ENCODE measurements at regions not wholly inside any gene's neighbourhood (a gene's known extent, or its start where the extent isn't known, plus 50 kb on each side); places are given as distances from the start of the nearest gene placed in this dataset.

- WGBS = 71% methylated on average over 5 of the region's 5 CpGs
- no peak overlapping the region for H3K18ac ChIP-seq (ENCODE audit: low read depth in 1 of 2, low read length in 2 of 2)
Observed at GRCh38 chr17:12257176-12257575, 236.5 kb downstream of the MAP2K4 start.

GRCh38 chr17:12261354-12261753 is 240.7 kb downstream of the MAP2K4 start:
- H2BK15ac ChIP-seq (ENCODE audit: low read depth, poor library complexity, severe bottlenecking) = no peak overlapping the region
- H3K14ac ChIP-seq (ENCODE audit: low read length in 2 of 2) = no peak overlapping the region
- no peak overlapping the region for H3K4ac ChIP-seq (ENCODE audit: low read depth in 1 of 2, low read length in 2 of 2)
- H4K91ac ChIP-seq (ENCODE audit: low read length) = no peak overlapping the region
- H3K4me1 ChIP-seq (ENCODE audit: control insufficient read depth, insufficient read depth, low read depth, low read length) = no peaks in the 10 kb centered on the region
- no peak overlapping the region for H2AFZ ChIP-seq (ENCODE audit: low read depth, low read length)
- no peak overlapping the region for H3K27ac ChIP-seq (ENCODE audit: low read length, poor library complexity, severe bottlenecking)
- H3K36me3 ChIP-seq (ENCODE audit: control insufficient read depth in 1 of 2, insufficient read depth in 2 of 2, low read depth in 1 of 2, low read length in 2 of 2) = no peaks in the 10 kb centered on the region
- no peak overlapping the region for H2AK5ac ChIP-seq (ENCODE audit: low read length, severe bottlenecking)
- H3K18ac ChIP-seq (ENCODE audit: low read depth in 1 of 2, low read length in 2 of 2) = no peak overlapping the region
- H2BK12ac ChIP-seq (ENCODE audit: low read length in 2 of 2) = no peak overlapping the region
- H2BK5ac ChIP-seq (ENCODE audit: low read depth, low read length, poor library complexity, severe bottlenecking) = no peak overlapping the region
- no peak overlapping the region for H2BK120ac ChIP-seq (ENCODE audit: low read depth, low read length)
- no peak overlapping the region for H3K23ac ChIP-seq (ENCODE audit: low read length in 2 of 2)
- WGBS = 94% methylated on average over 10 of the region's 10 CpGs
- no peak for DNase-seq
- H3K27me3 ChIP-seq (ENCODE audit: control insufficient read depth in 1 of 2, insufficient read depth in 1 of 2, low read length in 2 of 2) = peaks cover 0 to 22% of the 10 kb centered on the region in 2 experiments
- no peak overlapping the region for H3K4me3 ChIP-seq (ENCODE audit: insufficient read depth in 1 of 2, low read depth in 1 of 2, low read length in 2 of 2)
- no peak overlapping the region for H4K8ac ChIP-seq (ENCODE audit: low read length)
- no peak overlapping the region for H3K9ac ChIP-seq (ENCODE audit: low read length)
- no peak overlapping the region for H3K4me2 ChIP-seq (ENCODE audit: low read length, poor library complexity, severe bottlenecking)
- H3K79me1 ChIP-seq (replicated peaks; ENCODE audit: low read length, poor library complexity, severe bottlenecking) = no peaks in the 10 kb centered on the region
- H3K9me3 ChIP-seq (ENCODE audit: control insufficient read depth, low read length) = no peaks in the 10 kb centered on the region

More at GRCh38 chr17:12257176-12257575, 236.5 kb downstream of the MAP2K4 start:
- Histone ChIP-seq H3K23ac (ENCODE audit: low read length in 2 of 2) (no peak overlapping the region), H3K9me3 (ENCODE audit: control insufficient read depth, low read length) (no peaks in the 10 kb centered on the region), H3K79me1 (replicated peaks; ENCODE audit: low read length, poor library complexity, severe bottlenecking) (no peaks in the 10 kb centered on the region), H3K4ac (ENCODE audit: low read depth in 1 of 2, low read length in 2 of 2) (no peak overlapping the region), H4K91ac (ENCODE audit: low read length) (no peak overlapping the region), H2BK5ac (ENCODE audit: low read depth, low read length, poor library complexity, severe bottlenecking) (no peak overlapping the region), H3K9ac (ENCODE audit: low read length) (no peak overlapping the region), H4K8ac (ENCODE audit: low read length) (no peak overlapping the region), H3K27ac (ENCODE audit: low read length, poor library complexity, severe bottlenecking) (no peak overlapping the region), H2AK5ac (ENCODE audit: low read length, severe bottlenecking) (no peak overlapping the region), H2BK12ac (ENCODE audit: low read length in 2 of 2) (no peak overlapping the region), H3K4me3 (ENCODE audit: insufficient read depth in 1 of 2, low read depth in 1 of 2, low read length in 2 of 2) (no peak overlapping the region), H2AFZ (ENCODE audit: low read depth, low read length) (no peak overlapping the region), H2BK120ac (ENCODE audit: low read depth, low read length) (no peak overlapping the region), H3K4me2 (ENCODE audit: low read length, poor library complexity, severe bottlenecking) (no peak overlapping the region), H3K4me1 (ENCODE audit: control insufficient read depth, insufficient read depth, low read depth, low read length) (no peaks in the 10 kb centered on the region), H2BK15ac (ENCODE audit: low read depth, poor library complexity, severe bottlenecking) (no peak overlapping the region), H3K14ac (ENCODE audit: low read length in 2 of 2) (no peak overlapping the region), H3K36me3 (ENCODE audit: control insufficient read depth in 1 of 2, insufficient read depth in 2 of 2, low read depth in 1 of 2, low read length in 2 of 2) (no peaks in the 10 kb centered on the region), H3K27me3 (ENCODE audit: control insufficient read depth in 1 of 2, insufficient read depth in 1 of 2, low read length in 2 of 2) (peaks cover 0 to 42% of the 10 kb centered on the region in 2 experiments)
- no peak for DNase-seq

- H3K4me3 ChIP-seq (ENCODE audit: insufficient read depth in 1 of 2, low read depth in 1 of 2, low read length in 2 of 2) = no peak overlapping the region
- DNase-seq = no peak
- 77% methylated on average over 5 of the region's 6 CpGs for WGBS
- H2BK5ac ChIP-seq (ENCODE audit: low read depth, low read length, poor library complexity, severe bottlenecking) = no peak overlapping the region
- no peak overlapping the region for H2BK12ac ChIP-seq (ENCODE audit: low read length in 2 of 2)
- no peak overlapping the region for H2AFZ ChIP-seq (ENCODE audit: low read depth, low read length)
- H3K9ac ChIP-seq (ENCODE audit: low read length) = no peak overlapping the region
- no peaks in the 10 kb centered on the region for H3K4me1 ChIP-seq (ENCODE audit: control insufficient read depth, insufficient read depth, low read depth, low read length)
- H4K91ac ChIP-seq (ENCODE audit: low read length) = no peak overlapping the region
- H3K27ac ChIP-seq (ENCODE audit: low read length, poor library complexity, severe bottlenecking) = no peak overlapping the region
- H3K18ac ChIP-seq (ENCODE audit: low read depth in 1 of 2, low read length in 2 of 2) = no peak overlapping the region
- H3K9me3 ChIP-seq (ENCODE audit: control insufficient read depth, low read length) = peaks cover 10% of the 10 kb centered on the region
- H3K23ac ChIP-seq (ENCODE audit: low read length in 2 of 2) = no peak overlapping the region
- no peak overlapping the region for H3K4me2 ChIP-seq (ENCODE audit: low read length, poor library complexity, severe bottlenecking)
- no peak overlapping the region for H3K4ac ChIP-seq (ENCODE audit: low read depth in 1 of 2, low read length in 2 of 2)
- H4K8ac ChIP-seq (ENCODE audit: low read length) = no peak overlapping the region
- H3K14ac ChIP-seq (ENCODE audit: low read length in 2 of 2) = no peak overlapping the region
- H2AK5ac ChIP-seq (ENCODE audit: low read length, severe bottlenecking) = no peak overlapping the region
- H2BK120ac ChIP-seq (ENCODE audit: low read depth, low read length) = no peak overlapping the region
- no peak overlapping the region for H2BK15ac ChIP-seq (ENCODE audit: low read depth, poor library complexity, severe bottlenecking)
- no peaks in the 10 kb centered on the region for H3K79me1 ChIP-seq (replicated peaks; ENCODE audit: low read length, poor library complexity, severe bottlenecking)
- no peaks in the 10 kb centered on the region for H3K27me3 ChIP-seq (ENCODE audit: control insufficient read depth in 1 of 2, insufficient read depth in 1 of 2, low read length in 2 of 2)
- H3K36me3 ChIP-seq (ENCODE audit: control insufficient read depth in 1 of 2, insufficient read depth in 2 of 2, low read depth in 1 of 2, low read length in 2 of 2) = no peaks in the 10 kb centered on the region
Observed at GRCh38 chr17:12269751-12270150, 249.1 kb downstream of the MAP2K4 start.

GRCh38 chr17:12277827-12278226 is 257.1 kb downstream of the MAP2K4 start:
- WGBS = 96% methylated on average over 2 of the region's 3 CpGs
- Histone ChIP-seq H3K36me3 (ENCODE audit: control insufficient read depth in 1 of 2, insufficient read depth in 2 of 2, low read depth in 1 of 2, low read length in 2 of 2) (no peaks in the 10 kb centered on the region), H3K4me1 (ENCODE audit: control insufficient read depth, insufficient read depth, low read depth, low read length) (no peaks in the 10 kb centered on the region), H3K4ac (ENCODE audit: low read depth in 1 of 2, low read length in 2 of 2) (no peak overlapping the region), H2BK15ac (ENCODE audit: low read depth, poor library complexity, severe bottlenecking) (no peak overlapping the region), H2BK12ac (ENCODE audit: low read length in 2 of 2) (no peak overlapping the region), H3K9ac (ENCODE audit: low read length) (no peak overlapping the region), H3K79me1 (replicated peaks; ENCODE audit: low read length, poor library complexity, severe bottlenecking) (no peaks in the 10 kb centered on the region), H3K9me3 (ENCODE audit: control insufficient read depth, low read length) (peaks cover 9% of the 10 kb centered on the region), H3K27me3 (ENCODE audit: control insufficient read depth in 1 of 2, insufficient read depth in 1 of 2, low read length in 2 of 2) (no peaks in the 10 kb centered on the region), H3K23ac (ENCODE audit: low read length in 2 of 2) (no peak overlapping the region), H4K8ac (ENCODE audit: low read length) (no peak overlapping the region), H3K18ac (ENCODE audit: low read depth in 1 of 2, low read length in 2 of 2) (no peak overlapping the region), H3K14ac (ENCODE audit: low read length in 2 of 2) (no peak overlapping the region), H4K91ac (ENCODE audit: low read length) (no peak overlapping the region), H3K4me3 (ENCODE audit: insufficient read depth in 1 of 2, low read depth in 1 of 2, low read length in 2 of 2) (no peak overlapping the region), H2BK120ac (ENCODE audit: low read depth, low read length) (no peak overlapping the region), H3K4me2 (ENCODE audit: low read length, poor library complexity, severe bottlenecking) (no peak overlapping the region), H2AFZ (ENCODE audit: low read depth, low read length) (no peak overlapping the region), H3K27ac (ENCODE audit: low read length, poor library complexity, severe bottlenecking) (no peak overlapping the region), H2BK5ac (ENCODE audit: low read depth, low read length, poor library complexity, severe bottlenecking) (no peak overlapping the region), H2AK5ac (ENCODE audit: low read length, severe bottlenecking) (no peak overlapping the region)
- DNase-seq = no peak
